H1 (cell line): ENCODE measurements at regions not wholly inside any gene's neighbourhood (a gene's known extent, or its start where the extent isn't known, plus 50 kb on each side); places are given as distances from the start of the nearest gene placed in this dataset.
"Not testable (repeated sequence)": the region's sequence is repeated elsewhere in the genome, so short reads cannot be mapped to it uniquely, and the experiment has no call there.

Experiments used
- CTCF ChIA-PET: fragments of 300-600 bp; sonication (Branson Sonifier 250); formaldehyde crosslinking; loops from one replicate; lab custom pipeline; 2021; ENCODE audit not compliant: partially characterized antibody; lab: Charles Lee
- POLR2A ChIA-PET: fragments of 300-600 bp; sonication (Branson Sonifier 250); formaldehyde crosslinking; loops from one replicate; lab custom pipeline; 2021; ENCODE audit warnings: inconsistent platforms; ENCODE audit not compliant: partially characterized antibody; lab: Charles Lee
- DNase-seq, 2 experiments: peaks; one replicate each; pipeline versions ENCODE4 v3.0.0 to v3.0.0-alpha.2; 2010 to 2022; ENCODE audit warnings: low spot score in 2 of 2, low read depth in 1 of 2, mixed read lengths in 1 of 2
- FAIRE-seq: peaks from 2 replicates; lab custom pipeline; 2011; peaks lifted over from hg19 to GRCh38; lab: Jason Lieb, UNC
- H2AFZ ChIP-seq: 2 replicates; pipeline ENCODE4 v1.8.1; 2012; ENCODE audit warnings: low read length, inconsistent platforms
- H2AK5ac ChIP-seq: 2 replicates; pipeline ENCODE4 v1.6.1; 2013; ENCODE audit warnings: low read depth, low read length
- H2BK120ac ChIP-seq: replicated peaks from 2 replicates; pipeline ENCODE3; 2013; ENCODE audit warnings: low read depth, low read length, inconsistent platforms
- H2BK12ac ChIP-seq: 2 replicates; pipeline ENCODE4 v1.6.1; 2013; ENCODE audit warnings: low read depth, low read length
- H2BK15ac ChIP-seq: 2 replicates; pipeline ENCODE4 v1.6.1; 2013; ENCODE audit warnings: low read length
- H2BK20ac ChIP-seq: 2 replicates; pipeline ENCODE4 v1.6.1; 2013; ENCODE audit warnings: low read length
- H2BK5ac ChIP-seq: 2 replicates; pipeline ENCODE4 v1.6.1; 2013; ENCODE audit warnings: low read depth, low read length
- H3K14ac ChIP-seq: 2 replicates; pipeline ENCODE4 v1.6.1; 2013; ENCODE audit warnings: inconsistent platforms; ENCODE audit not compliant: insufficient read length
- H3K18ac ChIP-seq: 2 replicates; pipeline ENCODE4 v1.6.1; 2013; ENCODE audit warnings: low read length; ENCODE audit errors: extremely low read depth
- H3K23ac ChIP-seq: 2 replicates; pipeline ENCODE4 v1.6.1; 2013; ENCODE audit warnings: inconsistent platforms; ENCODE audit not compliant: insufficient read length
- H3K23me2 ChIP-seq: 2 replicates; pipeline ENCODE4 v1.6.1; 2013; ENCODE audit warnings: low read depth, low read length
- H3K27ac ChIP-seq: 2 replicates; pipeline ENCODE4 v1.6.1; 2011; ENCODE audit warnings: low read depth, low read length, inconsistent platforms
- H3K27me3 ChIP-seq, 4 experiments: replicated peaks in 1 of 4; 1 replicate in 1 of 4; 2 replicates in 3 of 4; pipeline versions ENCODE4 v1.6.1 to v1.8.1; 2011 to 2013; ENCODE audit warnings: low read length in 3 of 4, mild to moderate bottlenecking in 3 of 4, inconsistent platforms in 2 of 4, mixed read lengths in 2 of 4, moderate library complexity in 1 of 4; ENCODE audit not compliant: control insufficient read depth in 3 of 4, insufficient read depth in 3 of 4; ENCODE audit errors: extremely low read depth in 1 of 4
- H3K36me3 ChIP-seq, 4 experiments: 2 replicates each; pipeline versions ENCODE4 v1.6.1 to v1.8.1; 2011 to 2013; ENCODE audit warnings: mild to moderate bottlenecking in 4 of 4, low read length in 3 of 4, moderate library complexity in 2 of 4, control low read depth in 1 of 4, inconsistent platforms in 1 of 4; ENCODE audit not compliant: insufficient read depth in 4 of 4, control insufficient read depth in 2 of 4
- H3K4ac ChIP-seq: replicated peaks from 2 replicates; pipeline ENCODE3; 2013; ENCODE audit warnings: low read length, low read depth, mixed read lengths, inconsistent platforms; ENCODE audit not compliant: insufficient read length
- H3K4me1 ChIP-seq, 4 experiments: replicated peaks in 1 of 4; 1 replicate in 1 of 4; 2 replicates in 3 of 4; pipeline versions ENCODE4 v1.6.1 to v1.8.1; 2011 to 2013; ENCODE audit warnings: low read length in 3 of 4, inconsistent platforms in 2 of 4, mixed read lengths in 1 of 4; ENCODE audit not compliant: insufficient read depth in 4 of 4, control insufficient read depth in 3 of 4
- H3K4me2 ChIP-seq, 2 experiments: 2 replicates each; pipeline versions ENCODE4 v1.6.1 to v1.8.1; 2011 to 2013; ENCODE audit warnings: low read depth in 2 of 2, low read length in 2 of 2, control low read depth in 1 of 2, inconsistent platforms in 1 of 2, mild to moderate bottlenecking in 1 of 2; ENCODE audit not compliant: insufficient read depth in 1 of 2
- H3K4me3 ChIP-seq, 4 experiments: fragments of 200-600, 300-600 bp in 1 of 4; sonication (generic), shearing (Covaris generic), sonication (Bioruptor Twin) in 1 of 4; 2 replicates each; pipeline versions ENCODE4 v1.5.1 to v1.8.1; 2011 to 2016; ENCODE audit warnings: low read length in 4 of 4, low read depth in 3 of 4, control low read depth in 2 of 4, inconsistent platforms in 2 of 4, mild to moderate bottlenecking in 2 of 4, mixed read lengths in 1 of 4, moderate library complexity in 1 of 4; ENCODE audit not compliant: insufficient read depth in 2 of 4; ENCODE audit errors: extremely low read depth in 1 of 4
- H3K56ac ChIP-seq: replicated peaks from 2 replicates; pipeline ENCODE3; 2013; ENCODE audit warnings: low read depth, mild to moderate bottlenecking, mixed read lengths, low read length, inconsistent platforms; ENCODE audit not compliant: insufficient read length
- H3K79me1 ChIP-seq: 2 replicates; pipeline ENCODE4 v1.6.1; 2013; ENCODE audit warnings: low read depth, low read length, control low read depth
- H3K79me2 ChIP-seq, 2 experiments: 2 replicates each; pipeline versions ENCODE4 v1.6.1 to v1.8.1; 2012 to 2013; ENCODE audit warnings: low read length in 2 of 2, mild to moderate bottlenecking in 2 of 2, inconsistent platforms in 1 of 2; ENCODE audit not compliant: insufficient read depth in 2 of 2, control insufficient read depth in 1 of 2
- H3K9ac ChIP-seq, 4 experiments: replicated peaks in 1 of 4; 1 replicate in 1 of 4; 2 replicates in 3 of 4; pipeline versions ENCODE4 v1.6.1 to v1.8.1; 2011 to 2013; ENCODE audit warnings: low read depth in 3 of 4, low read length in 3 of 4, control low read depth in 2 of 4, mild to moderate bottlenecking in 2 of 4, moderate library complexity in 2 of 4, inconsistent platforms in 1 of 4; ENCODE audit errors: extremely low read depth in 1 of 4
- H3K9me3 ChIP-seq, 2 experiments: 2 replicates each; pipeline versions ENCODE4 v1.6.1 to v1.8.1; 2012 to 2013; ENCODE audit warnings: mild to moderate bottlenecking in 2 of 2, moderate library complexity in 2 of 2, control low read depth in 1 of 2, inconsistent platforms in 1 of 2, low read depth in 1 of 2, low read length in 1 of 2, mixed read lengths in 1 of 2; ENCODE audit not compliant: insufficient read depth in 2 of 2
- H4K20me1 ChIP-seq, 2 experiments: replicated peaks in 1 of 2; 2 replicates each; pipeline versions ENCODE3 to v1.8.1; 2011 to 2013; ENCODE audit warnings: inconsistent platforms in 2 of 2, low read length in 2 of 2, mild to moderate bottlenecking in 1 of 2; ENCODE audit not compliant: insufficient read depth in 2 of 2, control insufficient read depth in 1 of 2
- H4K5ac ChIP-seq: 2 replicates; pipeline ENCODE4 v1.6.1; 2013; ENCODE audit warnings: low read length, low read depth, mixed read lengths, inconsistent platforms; ENCODE audit not compliant: insufficient read length
- H4K8ac ChIP-seq: 2 replicates; pipeline ENCODE4 v1.8.0; 2013; ENCODE audit warnings: mild to moderate bottlenecking, moderate library complexity, low read length, inconsistent platforms; ENCODE audit not compliant: insufficient read depth; ENCODE audit errors: extremely low read depth
- H4K91ac ChIP-seq: replicated peaks from 2 replicates; pipeline ENCODE3; 2013; ENCODE audit warnings: low read length, mixed read lengths, inconsistent platforms; ENCODE audit not compliant: insufficient read length
- WGBS, 2 experiments: shearing (Covaris generic) in 1 of 2; methylation state at CpG; one replicate each; pipeline versions ENCODE4 v1.1.6 to v1.1.7; 2013 to 2015; ENCODE audit warnings: low lambda C conversion rate in 2 of 2, mixed read lengths in 2 of 2, inconsistent platforms in 1 of 2, low coverage in 1 of 2, missing lambda C conversion rate in 1 of 2; ENCODE audit not compliant: insufficient replicate concordance in 2 of 2, insufficient coverage in 1 of 2, insufficient read length in 1 of 2; ENCODE audit errors: extremely low coverage in 1 of 2, missing lambda C conversion rate in 1 of 2; 5-methylcytosine and 5-hydroxymethylcytosine counted together

GRCh38 chr21:6464419-6464818 is 4057.0 kb upstream of the TPTE start:
- FAIRE-seq, CTCF ChIA-PET, H2BK12ac ChIP-seq, H3K27ac ChIP-seq, H3K18ac ChIP-seq, H3K79me2 ChIP-seq, H2AFZ ChIP-seq, H4K91ac ChIP-seq, H3K9ac ChIP-seq, H2BK120ac ChIP-seq, H3K4me3 ChIP-seq, H3K9me3 ChIP-seq, H4K5ac ChIP-seq, H4K8ac ChIP-seq, DNase-seq, H4K20me1 ChIP-seq, H2AK5ac ChIP-seq, H3K23ac ChIP-seq, H3K4ac ChIP-seq, H3K79me1 ChIP-seq, H3K56ac ChIP-seq, H2BK20ac ChIP-seq, H3K23me2 ChIP-seq, H3K4me1 ChIP-seq, H2BK5ac ChIP-seq, H3K36me3 ChIP-seq, H2BK15ac ChIP-seq, POLR2A ChIA-PET, H3K4me2 ChIP-seq, H3K14ac ChIP-seq, H3K27me3 ChIP-seq: not testable (repeated sequence)
- no CpG with 5 or more reads among the region's 11 CpGs for WGBS, 2 experiments

- CTCF ChIA-PET, H2BK20ac ChIP-seq, H3K9me3 ChIP-seq, H3K27me3 ChIP-seq, H3K23me2 ChIP-seq, H3K14ac ChIP-seq, H2AK5ac ChIP-seq, H3K36me3 ChIP-seq, H3K23ac ChIP-seq, H2BK15ac ChIP-seq, H2BK120ac ChIP-seq, H3K27ac ChIP-seq, H3K4me3 ChIP-seq, H3K18ac ChIP-seq, H3K79me2 ChIP-seq, H4K20me1 ChIP-seq, H3K4ac ChIP-seq, H3K79me1 ChIP-seq, H2AFZ ChIP-seq, DNase-seq, H3K56ac ChIP-seq, FAIRE-seq, H2BK5ac ChIP-seq, H3K9ac ChIP-seq, H2BK12ac ChIP-seq, H4K5ac ChIP-seq, H3K4me2 ChIP-seq, H3K4me1 ChIP-seq, H4K8ac ChIP-seq, H4K91ac ChIP-seq, POLR2A ChIA-PET: not testable (repeated sequence)
- no CpG with 5 or more reads among the region's 62 CpGs for WGBS, 2 experiments
Measured at GRCh38 chr21:6466081-6466698, 4055.2 kb upstream of the TPTE start.
